Esophagus muscularis mucosa (tissue), 4 donors: ENCODE measurements at regions not wholly inside any gene's neighbourhood (a gene's known extent, or its start where the extent isn't known, plus 50 kb on each side); places are given as distances from the start of the nearest gene placed in this dataset.
"Not testable (repeated sequence)": the region's sequence is repeated elsewhere in the genome, so short reads cannot be mapped to it uniquely, and the experiment has no call there.

Source experiments
- EP300 ChIP-seq: sonication (generic); formaldehyde crosslinking; IDR thresholded peaks from one replicate; pipeline ENCODE4 v1.6.1; 2017; ENCODE audit warnings: antibody characterized with exemption
- POLR2A ChIP-seq: fragments of 450-650 bp; IDR thresholded peaks from one replicate; pipeline ENCODE4 v1.6.1; 2017; ENCODE audit warnings: antibody characterized with exemption, moderate library complexity, mild to moderate bottlenecking, low read depth
- POLR2AphosphoS5 ChIP-seq, 2 donors: sonication (generic); formaldehyde crosslinking; IDR thresholded peaks; one replicate each; pipeline ENCODE4 v1.6.1; 2017; ENCODE audit warnings: antibody characterized with exemption in 2 of 2
- TF ChIP-seq, protein P1 (sequence below), 3 experiments: fragments of 200-600 bp in 2 of 3; fragments of 450-650 bp in 1 of 3; sonication (generic) in 2 of 3; IDR thresholded peaks; one replicate each; pipeline ENCODE4 v1.5.1; 2017 to 2019; ENCODE audit warnings: antibody characterized with exemption in 3 of 3, mild to moderate bottlenecking in 2 of 3, moderate library complexity in 1 of 3

DNA sequence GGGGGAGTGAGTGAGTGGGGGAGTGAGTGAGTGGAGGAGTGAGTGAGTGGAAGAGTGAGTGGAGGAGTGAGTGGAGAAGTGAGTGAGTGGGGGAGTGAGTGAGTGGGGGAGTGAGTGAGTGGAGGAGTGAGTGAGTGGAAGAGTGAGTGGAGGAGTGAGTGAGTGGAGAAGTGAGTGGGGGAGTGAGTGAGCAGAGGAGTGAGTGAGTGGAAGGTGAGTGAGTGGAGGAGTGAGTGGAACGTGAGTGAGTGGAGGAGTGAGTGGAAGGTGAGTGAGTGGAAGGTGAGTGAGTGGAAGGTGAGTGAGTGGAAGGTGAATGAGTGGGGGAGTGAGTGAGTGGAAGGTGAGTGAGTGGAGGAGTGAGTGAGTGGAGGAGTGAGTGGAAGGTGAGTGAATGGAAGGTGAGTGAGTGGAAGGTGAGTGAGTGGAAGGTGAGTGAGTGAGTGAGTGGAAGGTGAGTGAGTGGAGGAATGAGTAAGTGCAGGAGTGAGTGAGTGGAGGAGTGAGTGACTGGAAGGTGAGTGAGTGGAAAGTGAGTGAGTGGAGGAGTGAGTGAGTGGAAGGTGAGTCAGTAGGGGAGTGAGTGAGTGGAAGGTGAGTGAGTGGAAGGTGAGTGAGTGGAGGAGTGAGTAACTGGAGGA lies 62.4 kb upstream of the GZMB start:
- TF ChIP-seq POLR2A; EP300; POLR2AphosphoS5 (IDR thresholded peaks at IDR 0.05): not testable (repeated sequence)
- TF ChIP-seq, protein P1, sequence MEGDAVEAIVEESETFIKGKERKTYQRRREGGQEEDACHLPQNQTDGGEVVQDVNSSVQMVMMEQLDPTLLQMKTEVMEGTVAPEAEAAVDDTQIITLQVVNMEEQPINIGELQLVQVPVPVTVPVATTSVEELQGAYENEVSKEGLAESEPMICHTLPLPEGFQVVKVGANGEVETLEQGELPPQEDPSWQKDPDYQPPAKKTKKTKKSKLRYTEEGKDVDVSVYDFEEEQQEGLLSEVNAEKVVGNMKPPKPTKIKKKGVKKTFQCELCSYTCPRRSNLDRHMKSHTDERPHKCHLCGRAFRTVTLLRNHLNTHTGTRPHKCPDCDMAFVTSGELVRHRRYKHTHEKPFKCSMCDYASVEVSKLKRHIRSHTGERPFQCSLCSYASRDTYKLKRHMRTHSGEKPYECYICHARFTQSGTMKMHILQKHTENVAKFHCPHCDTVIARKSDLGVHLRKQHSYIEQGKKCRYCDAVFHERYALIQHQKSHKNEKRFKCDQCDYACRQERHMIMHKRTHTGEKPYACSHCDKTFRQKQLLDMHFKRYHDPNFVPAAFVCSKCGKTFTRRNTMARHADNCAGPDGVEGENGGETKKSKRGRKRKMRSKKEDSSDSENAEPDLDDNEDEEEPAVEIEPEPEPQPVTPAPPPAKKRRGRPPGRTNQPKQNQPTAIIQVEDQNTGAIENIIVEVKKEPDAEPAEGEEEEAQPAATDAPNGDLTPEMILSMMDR (IDR thresholded peaks at IDR 0.05), result not testable (repeated sequence)
